ENCODE measurements at regions not wholly inside any gene's neighbourhood (a gene's known extent, or its start where the extent isn't known, plus 50 kb on each side); places are given as distances from the start of the nearest gene placed in this dataset.

- H3K4me3 Mint-ChIP-seq (ENCODE audit: unreplicated experiment), result no peak overlapping the region
- no peaks in the 10 kb centered on the region for H3K27me3 Mint-ChIP-seq (ENCODE audit: low read depth)
- no peaks in the 10 kb centered on the region for H3K9me3 Mint-ChIP-seq (ENCODE audit: low read depth)
- DNase-seq (ENCODE audit: low spot score), result no peak
- H3K27ac Mint-ChIP-seq (ENCODE audit: unreplicated experiment), result peak overlapping the region; percentile 42
- H3K4me1 Mint-ChIP-seq (ENCODE audit: low read depth), result peaks cover 26% of the 10 kb centered on the region
- no peak for TF ChIP-seq CTCF (IDR thresholded peaks at IDR 0.05)
- H3K36me3 Mint-ChIP-seq (ENCODE audit: low read depth), result peaks cover 2% of the 10 kb centered on the region
These were observed 420.4 kb downstream of the EFNB2 start for GRCh38 chr13:106115081-106115480.

- no peak for DNase-seq (ENCODE audit: low spot score)
- H3K27ac Mint-ChIP-seq (ENCODE audit: unreplicated experiment), result peak overlapping the region; percentile 8
- H3K36me3 Mint-ChIP-seq (ENCODE audit: low read depth), result peaks cover 2% of the 10 kb centered on the region
- TF ChIP-seq CTCF (IDR thresholded peaks at IDR 0.05), result no peak
- H3K4me3 Mint-ChIP-seq (ENCODE audit: unreplicated experiment), result no peak overlapping the region
- no peaks in the 10 kb centered on the region for H3K9me3 Mint-ChIP-seq (ENCODE audit: low read depth)
- H3K4me1 Mint-ChIP-seq (ENCODE audit: low read depth), result peaks cover 30% of the 10 kb centered on the region
- no peaks in the 10 kb centered on the region for H3K27me3 Mint-ChIP-seq (ENCODE audit: low read depth)
These were observed 421.7 kb downstream of the EFNB2 start for GRCh38 chr13:106113796-106114195.

GRCh38 chr13:106112191-106112590, 423.3 kb downstream of the EFNB2 start:
- Mint-ChIP-seq H3K36me3 (ENCODE audit: low read depth) (peaks cover 2% of the 10 kb centered on the region), H3K4me1 (ENCODE audit: low read depth) (peaks cover 26% of the 10 kb centered on the region), H3K9me3 (ENCODE audit: low read depth) (no peaks in the 10 kb centered on the region), H3K4me3 (ENCODE audit: unreplicated experiment) (no peak overlapping the region), H3K27me3 (ENCODE audit: low read depth) (no peaks in the 10 kb centered on the region), H3K27ac (ENCODE audit: unreplicated experiment) (no peak overlapping the region)
- DNase-seq (ENCODE audit: low spot score), result no peak
- no peak for TF ChIP-seq CTCF (IDR thresholded peaks at IDR 0.05)

GRCh38 chr13:106110241-106110855, 425.1 kb downstream of the EFNB2 start:
- no peak for DNase-seq (ENCODE audit: low spot score)
- H3K9me3 Mint-ChIP-seq (ENCODE audit: low read depth), result no peaks in the 10 kb centered on the region
- no peak for TF ChIP-seq CTCF (IDR thresholded peaks at IDR 0.05)
- peaks cover 27% of the 10 kb centered on the region for H3K4me1 Mint-ChIP-seq (ENCODE audit: low read depth)
- H3K27ac Mint-ChIP-seq (ENCODE audit: unreplicated experiment), result no peak overlapping the region
- H3K36me3 Mint-ChIP-seq (ENCODE audit: low read depth), result peaks cover 2% of the 10 kb centered on the region
- H3K27me3 Mint-ChIP-seq (ENCODE audit: low read depth), result no peaks in the 10 kb centered on the region
- H3K4me3 Mint-ChIP-seq (ENCODE audit: unreplicated experiment), result no peak overlapping the region

GRCh38 chr13:106109391-106109791, 426.1 kb downstream of the EFNB2 start:
- Mint-ChIP-seq H3K4me1 (ENCODE audit: low read depth) (peaks cover 32% of the 10 kb centered on the region), H3K36me3 (ENCODE audit: low read depth) (peaks cover 2% of the 10 kb centered on the region), H3K4me3 (ENCODE audit: unreplicated experiment) (no peak overlapping the region), H3K9me3 (ENCODE audit: low read depth) (no peaks in the 10 kb centered on the region), H3K27ac (ENCODE audit: unreplicated experiment) (no peak overlapping the region), H3K27me3 (ENCODE audit: low read depth) (no peaks in the 10 kb centered on the region)
- DNase-seq (ENCODE audit: low spot score), result no peak
- TF ChIP-seq CTCF (IDR thresholded peaks at IDR 0.05), result no peak

All from chondrocyte (in vitro differentiated cells).